GM21367 (cell line): ENCODE measurements at regions not wholly inside any gene's neighbourhood (a gene's known extent, or its start where the extent isn't known, plus 50 kb on each side); places are given as distances from the start of the nearest gene placed in this dataset.
"Not testable (repeated sequence)": the region's sequence is repeated elsewhere in the genome, so short reads cannot be mapped to it uniquely, and the experiment has no call there.

Experiments used
- ATAC-seq: cut with Tn5 transposase; IDR thresholded peaks from one replicate; pipeline ENCODE4 v1.9.1; 2021; ENCODE audit not compliant: unreplicated experiment

GRCh38 chr5:121430538-121430937 lies 421.1 kb upstream of the FTMT start:
- no peak for ATAC-seq

DNA sequence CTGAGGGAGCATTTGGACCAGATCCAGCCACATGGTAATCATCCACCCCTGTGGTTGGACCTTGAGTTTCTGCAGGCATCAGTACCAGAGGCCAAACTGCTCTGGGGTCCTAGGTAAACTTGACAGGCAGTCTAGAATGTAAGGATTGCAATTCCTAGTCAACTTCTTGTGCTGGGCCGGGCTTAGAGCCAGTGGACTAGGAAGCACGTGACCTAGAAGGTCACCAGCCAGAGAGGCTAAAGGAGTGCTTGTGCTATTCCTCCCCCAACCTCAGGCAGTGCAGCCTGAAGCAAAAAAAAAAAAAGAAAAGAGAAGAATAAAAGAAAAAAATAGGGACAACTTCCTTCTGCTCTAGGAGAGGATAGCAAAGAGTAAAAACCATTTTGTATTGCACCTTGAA lies 406.2 kb upstream of the FTMT start:
- ATAC-seq: no peak

GRCh38 chr5:121462441-121462840 lies 389.2 kb upstream of the FTMT start:
- no peak for ATAC-seq

DNA sequence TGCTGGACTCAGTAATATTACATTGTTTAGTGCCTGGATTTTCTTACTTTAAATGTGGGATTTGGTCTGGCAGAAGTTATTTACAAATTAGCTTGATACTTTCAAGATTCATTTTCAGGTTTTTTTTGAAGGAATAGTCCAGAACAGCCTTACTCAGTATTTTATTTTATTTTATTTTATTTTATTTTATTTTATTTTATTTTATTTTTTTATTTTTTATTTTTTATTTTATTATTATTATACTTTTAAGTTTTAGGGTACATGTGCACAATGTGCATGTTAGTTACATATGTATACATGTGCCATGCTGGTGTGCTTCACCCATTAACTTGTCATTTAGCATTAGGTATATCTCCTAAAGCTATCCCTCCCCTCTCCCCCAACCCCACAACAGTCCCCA lies 380.5 kb upstream of the FTMT start:
- ATAC-seq: not testable (repeated sequence)

DNA sequence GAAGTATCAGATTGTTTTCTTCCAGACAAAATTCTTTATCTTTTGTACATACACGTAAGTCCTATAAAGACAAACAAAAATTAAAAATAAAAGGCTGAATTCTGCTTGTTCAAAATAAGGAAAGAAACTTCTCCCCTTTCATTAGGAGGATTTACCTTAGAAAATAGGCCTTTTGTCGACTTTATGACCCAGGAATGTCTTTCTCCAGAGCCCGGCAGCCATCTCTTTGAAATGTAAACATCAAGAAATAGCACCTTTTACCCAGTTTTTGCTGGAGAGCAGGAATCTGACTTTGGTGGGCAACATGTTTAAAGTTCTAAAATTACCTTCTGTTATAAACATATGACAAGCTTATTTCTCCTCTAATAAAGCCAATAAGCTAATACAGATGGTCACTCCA lies 373.0 kb upstream of the FTMT start:
- no peak for ATAC-seq

GRCh38 chr5:121479337-121479736 lies 372.3 kb upstream of the FTMT start:
- ATAC-seq: no peak

- ATAC-seq: no peak
These were observed 366.4 kb upstream of the FTMT start for GRCh38 chr5:121485281-121485680.

- ATAC-seq: not testable (repeated sequence)
These were observed 365.7 kb upstream of the FTMT start for GRCh38 chr5:121485999-121486398.

GRCh38 chr5:121489972-121490371 lies 361.7 kb upstream of the FTMT start:
- no peak for ATAC-seq

DNA sequence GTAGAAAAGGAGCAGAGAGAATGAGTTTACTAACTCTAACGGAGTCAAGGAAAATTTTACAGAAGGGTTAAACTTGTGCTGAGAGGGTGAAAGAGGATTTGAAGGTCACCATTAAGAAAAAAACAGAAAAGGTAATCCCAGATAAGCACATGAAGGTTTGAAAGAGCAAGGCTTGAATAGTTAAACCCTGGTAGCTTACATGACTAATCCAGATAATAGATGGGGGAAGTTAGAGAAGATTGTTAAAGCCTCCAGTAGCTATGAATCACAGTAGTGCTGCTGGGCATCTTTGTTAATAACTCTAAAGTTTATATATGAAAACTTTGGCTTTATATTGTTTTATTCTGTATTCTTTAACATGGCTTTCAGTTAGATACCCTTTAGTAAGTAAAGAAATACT lies 354.5 kb upstream of the FTMT start:
- ATAC-seq: no peak

GRCh38 chr5:121500310-121500709 lies 351.4 kb upstream of the FTMT start:
- no peak for ATAC-seq

DNA sequence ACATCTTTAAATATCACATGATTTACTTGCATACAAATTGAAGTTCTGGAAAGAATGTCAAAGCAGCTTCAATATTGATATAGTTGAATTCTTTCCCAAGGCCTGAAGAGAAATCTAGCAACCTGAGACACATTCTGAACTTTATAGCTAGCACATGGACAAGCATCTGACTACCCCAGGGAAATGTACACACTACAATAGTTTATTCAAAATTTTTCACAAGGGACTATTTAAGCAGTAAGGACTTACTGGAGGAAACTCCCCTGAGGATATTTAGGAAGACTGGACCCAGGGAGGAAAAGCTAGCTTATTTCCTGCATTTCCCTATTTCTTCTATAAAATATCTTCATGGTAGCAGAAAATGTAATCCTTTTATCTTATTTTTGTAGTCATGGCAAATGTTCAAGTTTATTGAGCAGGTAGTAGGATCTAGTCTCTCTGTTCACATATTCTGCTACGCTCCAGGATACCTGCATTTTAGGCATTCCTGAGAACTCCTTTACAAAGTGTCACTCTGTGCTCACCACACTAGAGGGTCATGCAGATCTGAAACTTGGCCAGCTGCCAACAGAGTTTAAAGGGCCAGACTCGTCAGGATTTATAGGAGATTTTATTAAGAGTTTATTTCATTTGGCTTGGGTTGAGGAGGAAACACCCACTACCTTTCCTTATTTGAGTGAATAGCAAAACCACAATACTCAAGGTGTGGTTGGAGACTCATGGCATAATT lies 348.4 kb upstream of the FTMT start:
- no peak for ATAC-seq

DNA sequence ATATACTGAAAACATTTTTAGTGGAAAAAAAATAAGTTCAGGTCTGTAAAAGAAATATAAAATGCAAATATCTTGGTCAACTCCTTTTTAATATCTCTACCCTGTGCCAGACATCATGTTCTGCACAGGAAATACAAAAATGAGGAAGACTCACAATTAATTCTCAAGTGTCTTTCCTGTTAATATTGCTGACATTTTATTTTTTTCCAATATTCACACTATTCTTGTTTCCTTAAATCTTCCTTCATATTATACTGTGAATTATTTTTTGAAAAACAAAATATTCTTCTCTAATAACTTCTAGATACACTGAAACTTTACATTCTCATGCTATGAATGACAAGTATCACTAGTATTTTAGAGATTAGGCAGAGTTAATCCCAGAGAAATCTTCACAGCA lies 334.7 kb upstream of the FTMT start:
- ATAC-seq: no peak

GRCh38 chr5:121525706-121526105 lies 326.0 kb upstream of the FTMT start:
- no peak for ATAC-seq

DNA sequence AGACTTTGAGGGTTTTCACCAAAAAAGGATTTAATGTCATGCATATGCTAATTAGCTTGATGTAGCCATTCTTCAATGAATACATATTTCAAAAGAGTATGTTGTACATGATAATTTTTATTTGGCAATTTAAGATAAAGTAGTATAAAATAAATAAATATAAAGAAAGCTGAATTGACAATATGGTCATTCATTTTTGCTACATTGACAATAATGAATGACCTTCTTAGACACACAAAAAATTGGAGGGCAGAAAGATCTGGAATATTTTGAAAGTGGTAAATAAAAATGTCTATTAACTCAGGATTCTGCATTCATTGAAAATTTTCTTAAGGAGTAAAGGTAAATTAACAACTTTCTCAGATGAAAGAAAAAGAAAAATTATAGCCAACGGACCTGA lies 324.8 kb upstream of the FTMT start:
- ATAC-seq: no peak

DNA sequence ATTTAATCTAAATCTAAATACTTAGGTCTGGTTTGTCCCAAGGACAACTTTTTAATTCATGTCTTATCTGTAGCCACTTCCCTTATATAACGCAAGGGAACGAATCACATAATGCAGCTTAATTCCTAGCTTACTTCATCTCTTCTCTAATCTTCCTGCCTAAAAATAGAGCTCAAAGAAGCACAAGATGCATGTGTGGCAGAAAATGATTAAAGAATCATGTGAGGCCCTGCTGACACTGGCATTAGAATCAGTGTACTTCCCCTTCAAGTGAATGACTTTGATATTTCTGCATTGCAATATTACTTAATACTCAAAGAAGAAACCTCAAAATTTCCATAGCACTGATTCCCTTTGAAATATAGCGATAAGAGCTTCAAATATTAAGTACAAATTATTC lies 317.9 kb upstream of the FTMT start:
- no peak for ATAC-seq

DNA sequence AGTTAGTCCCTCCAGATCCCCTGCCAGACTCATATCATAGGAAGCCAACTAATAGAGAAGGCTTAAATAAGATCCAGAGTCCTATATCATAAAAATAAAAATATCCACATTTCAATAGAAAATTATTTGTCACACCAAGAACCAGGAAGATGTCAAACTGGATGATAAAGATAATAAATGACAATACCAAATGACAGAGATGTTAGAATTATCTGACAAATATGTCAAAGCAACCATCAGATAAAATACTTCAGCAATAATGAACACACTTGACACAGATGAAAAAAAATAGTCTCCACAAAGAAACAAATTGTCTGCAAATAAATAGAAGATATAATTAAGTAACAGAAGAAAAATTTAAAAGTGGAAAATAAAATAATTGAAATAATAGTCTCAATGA lies 300.7 kb upstream of the FTMT start:
- ATAC-seq: no peak

DNA sequence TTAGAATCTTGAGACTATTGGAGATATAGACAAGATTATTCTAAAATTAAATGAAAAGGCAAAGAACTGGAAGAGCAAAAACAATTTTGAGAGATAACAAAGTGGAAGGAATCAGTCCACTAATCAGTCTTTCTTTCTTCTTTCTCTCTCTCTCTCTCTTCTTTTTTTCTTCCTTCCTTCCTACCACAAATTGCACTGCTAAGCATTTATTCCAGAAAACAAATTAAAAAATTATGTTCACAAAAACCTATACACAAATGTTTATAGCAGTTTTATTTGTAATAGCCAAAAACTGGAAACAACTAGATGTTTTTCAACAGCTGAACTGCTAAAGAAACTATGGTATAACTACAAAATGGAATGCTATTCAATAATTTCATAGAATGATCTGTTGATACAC lies 291.9 kb upstream of the FTMT start:
- no peak for ATAC-seq

DNA sequence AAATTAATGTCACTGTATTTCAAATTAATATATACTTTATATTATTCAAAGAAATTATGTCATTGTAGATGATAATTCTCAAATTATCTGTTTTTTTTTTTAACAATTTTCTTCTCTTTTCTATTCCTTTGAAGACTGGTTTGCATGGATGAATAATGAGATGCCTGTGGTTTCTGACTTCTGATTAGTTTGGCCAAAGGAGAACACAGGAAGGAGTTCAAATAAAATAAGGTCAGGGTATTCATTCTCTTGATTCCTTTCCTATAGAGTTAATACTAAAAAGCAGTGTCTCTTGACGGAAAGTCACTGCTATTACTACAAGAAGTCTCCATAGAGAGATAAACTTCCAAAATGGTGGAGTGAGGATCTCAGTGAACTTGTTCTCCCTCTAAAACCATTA lies 279.6 kb upstream of the FTMT start:
- ATAC-seq: no peak

GRCh38 chr5:121573721-121574382 lies 277.8 kb upstream of the FTMT start:
- ATAC-seq: no peak

DNA sequence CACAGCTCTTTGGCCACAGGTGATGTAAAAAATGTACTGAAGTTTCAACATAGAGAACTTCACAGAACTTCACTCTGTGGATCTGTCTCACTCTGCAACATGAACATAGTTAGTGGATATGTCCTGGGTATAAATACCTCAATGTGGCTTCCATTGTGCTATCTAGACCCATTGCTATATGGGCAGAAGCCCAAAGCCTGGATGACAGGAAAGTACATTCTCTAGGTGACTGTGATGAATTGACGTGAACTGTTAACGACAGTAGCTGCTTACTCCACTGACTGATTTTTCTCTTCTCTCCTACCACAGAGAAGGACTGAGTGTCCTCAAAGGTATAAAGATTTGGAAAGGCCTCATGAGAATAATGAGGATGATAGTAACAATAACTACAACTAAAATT lies 270.1 kb upstream of the FTMT start:
- no peak for ATAC-seq

GRCh38 chr5:121596882-121597281 lies 254.8 kb upstream of the FTMT start:
- ATAC-seq: no peak

- ATAC-seq: no peak
These were observed 242.9 kb upstream of the FTMT start for GRCh38 chr5:121608826-121609225.
